22Rv1 (cell line): ENCODE measurements at regions not wholly inside any gene's neighbourhood (a gene's known extent, or its start where the extent isn't known, plus 50 kb on each side); places are given as distances from the start of the nearest gene placed in this dataset.

ENCODE experiments used
- CTCF ChIP-seq: fragments of 450-650 bp; IDR thresholded peaks from 2 replicates; pipeline ENCODE4 v1.5.1; 2017; ENCODE audit warnings: mild to moderate bottlenecking
- ZFX ChIP-seq: fragments of 450-650 bp; IDR thresholded peaks from 2 replicates; pipeline ENCODE4 v1.6.1; 2017; ENCODE audit warnings: antibody characterized with exemption, borderline replicate concordance

- no peak for TF ChIP-seq CTCF
- TF ChIP-seq ZFX: no peak
Observed at GRCh38 chr12:29888777-29889176, 105.0 kb upstream of the TMTC1 start.
